T-helper 1 cell (primary cell): ENCODE measurements at regions not wholly inside any gene's neighbourhood (a gene's known extent, or its start where the extent isn't known, plus 50 kb on each side); places are given as distances from the start of the nearest gene placed in this dataset.

Experiments used
- DNase-seq, 5 donors: peaks; one replicate each; pipeline ENCODE4 v3.0.0-alpha.2; 2012 to 2020

DNA sequence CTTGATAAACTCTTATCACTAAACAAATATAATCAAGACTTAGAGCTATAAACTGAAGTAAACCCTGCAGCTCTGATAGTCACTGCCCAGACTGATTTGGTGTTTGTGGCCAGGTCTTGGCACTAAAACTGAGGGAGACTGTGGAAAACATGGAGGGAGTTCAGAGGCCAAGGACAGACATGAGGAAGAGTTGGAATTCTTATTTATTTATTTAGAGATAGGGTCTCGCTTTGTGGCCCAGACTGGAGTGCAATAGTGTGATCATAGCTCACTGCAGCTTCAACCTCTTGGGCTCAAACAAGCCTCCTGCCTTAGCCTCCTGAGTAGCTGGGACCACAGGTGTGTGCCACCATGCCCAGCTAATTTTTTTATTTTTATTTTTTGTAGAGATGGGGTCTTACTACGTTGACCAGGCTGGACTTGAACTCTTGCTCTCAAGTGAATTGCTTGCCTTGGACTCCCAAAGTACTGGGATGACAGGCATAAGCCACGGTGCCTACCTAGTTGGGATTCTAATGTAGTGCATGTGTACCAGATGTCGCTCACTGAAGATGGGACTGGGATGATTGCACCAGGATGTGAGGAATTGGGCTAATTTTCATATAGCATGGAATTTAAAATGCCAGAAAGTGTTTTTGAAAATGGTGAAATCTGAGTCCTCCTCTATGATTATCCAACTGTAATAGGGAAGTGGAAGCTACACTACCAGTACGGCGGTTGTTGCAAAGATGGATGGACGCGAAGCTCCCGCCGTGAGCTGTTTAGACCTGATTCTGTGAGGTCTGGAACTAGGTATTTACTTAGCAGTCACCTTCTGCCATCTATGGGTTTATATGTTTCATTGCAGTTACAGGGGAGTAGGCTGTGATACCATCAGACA lies 52.7 kb upstream of the CTLA4 start:
- DNase-seq: peak in 4 of 5 donors; percentile 18 to 85 (median 35)

GRCh38 chr2:203815541-203815898 lies 52.1 kb upstream of the CTLA4 start:
- DNase-seq: no peak

DNA sequence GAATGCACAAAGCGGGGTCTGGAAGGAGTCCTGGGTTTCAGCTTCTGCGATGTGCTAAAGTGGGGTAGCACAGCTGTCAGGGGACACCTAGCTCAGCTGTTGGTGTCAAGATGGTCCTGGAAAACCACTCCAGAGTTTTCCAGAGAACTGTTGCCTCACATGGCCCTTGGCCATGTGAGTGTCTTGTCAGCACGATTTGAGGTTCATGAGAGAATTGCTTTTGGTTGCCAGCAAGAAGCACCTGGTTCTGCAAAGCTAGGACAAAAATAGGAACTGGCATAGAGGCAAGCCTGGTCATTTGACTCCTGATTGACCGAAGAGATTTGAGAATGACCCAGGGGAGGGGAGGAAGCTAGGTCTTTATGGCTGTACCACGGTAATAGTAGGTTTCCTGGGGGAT lies 50.4 kb upstream of the CTLA4 start:
- DNase-seq: no peak
